BJ (cell line): ENCODE measurements at regions not wholly inside any gene's neighbourhood (a gene's known extent, or its start where the extent isn't known, plus 50 kb on each side); places are given as distances from the start of the nearest gene placed in this dataset.
"Not testable (repeated sequence)": the region's sequence is repeated elsewhere in the genome, so short reads cannot be mapped to it uniquely, and the experiment has no call there.

Source experiments
- CTCF ChIA-PET: fragments of 350-600 bp; formaldehyde crosslinking; extraction: SDS; loops from one replicate; lab custom pipeline; 2021; ENCODE audit warnings: antibody characterized with exemption, inconsistent platforms; lab: Yijun Ruan, JAX
- POLR2A ChIA-PET: fragments of 300-600 bp; sonication (Branson Sonifier 250); formaldehyde crosslinking; extraction: SDS; loops from one replicate; lab custom pipeline; 2021; ENCODE audit warnings: antibody characterized with exemption; lab: Charles Lee
- DNase-seq: peaks from one replicate; pipeline ENCODE4 v3.0.0-alpha.2; 2011; ENCODE audit warnings: low read depth
- H3K27me3 ChIP-seq: 2 replicates; pipeline ENCODE4 v1.6.0; 2011; ENCODE audit warnings: low read length; ENCODE audit not compliant: control insufficient read depth, insufficient read depth
- H3K36me3 ChIP-seq: 2 replicates; pipeline ENCODE4 v1.5.1; 2011; ENCODE audit warnings: low read length; ENCODE audit not compliant: control insufficient read depth, insufficient read depth
- H3K4me3 ChIP-seq: 2 replicates; pipeline ENCODE4 v1.5.1; 2011; ENCODE audit warnings: low read depth, mild to moderate bottlenecking, control low read depth, low read length
- CTCF ChIP-seq: IDR thresholded peaks from 2 replicates; pipeline ENCODE4 v1.5.1; 2011; ENCODE audit warnings: low read depth, mild to moderate bottlenecking, control low read depth, inconsistent platforms, low read length, moderate library complexity; ENCODE audit not compliant: insufficient read depth

GRCh38 chr1:215022741-215023141 lies 59.8 kb upstream of the KCNK2 start:
- POLR2A ChIA-PET = interaction anchor here (1.0 to 1.3 kb wide), 2 partner anchors 66 to 121 kb away, joined by 3 read pairs; no protein-coding TSS in a partner anchor
- DNase-seq = peak; percentile 75
- Histone ChIP-seq H3K4me3 (no peak overlapping the region), H3K27me3 (no peaks in the 10 kb centered on the region), H3K36me3 (no peaks in the 10 kb centered on the region)
- TF ChIP-seq CTCF = no peak
- CTCF ChIA-PET = interaction anchor here (1.2 kb wide), 1 partner anchor 385 kb away, joined by 3 read pairs; no protein-coding TSS in a partner anchor

- no peaks in the 10 kb centered on the region for H3K36me3 ChIP-seq
- H3K4me3 ChIP-seq = no peak overlapping the region
- ChIA-PET CTCF (no interaction called here), POLR2A (interaction anchor here (1.0 to 1.3 kb wide), 2 partner anchors 66 to 122 kb away, joined by 3 read pairs; no protein-coding TSS in a partner anchor)
- no peaks in the 10 kb centered on the region for H3K27me3 ChIP-seq
- DNase-seq = no peak
- no peak for TF ChIP-seq CTCF
Measured at GRCh38 chr1:215023155-215023832, 59.2 kb upstream of the KCNK2 start.

- Histone ChIP-seq H3K27me3 (no peaks in the 10 kb centered on the region), H3K4me3 (no peak overlapping the region), H3K36me3 (no peaks in the 10 kb centered on the region)
- ChIA-PET CTCF (interaction anchor here (0.6 kb wide), 1 partner anchor 1159 kb away, joined by 4 read pairs; no protein-coding TSS in a partner anchor), POLR2A (interaction anchor here (0.6 kb wide), 1 partner anchor 216 kb away, joined by 10 read pairs; no protein-coding TSS in a partner anchor)
- no peak for DNase-seq
- TF ChIP-seq CTCF = no peak
Measured at GRCh38 chr1:215028954-215029353, 53.6 kb upstream of the KCNK2 start.

- POLR2A ChIA-PET, DNase-seq, CTCF ChIA-PET, H3K27me3 ChIP-seq, H3K36me3 ChIP-seq, H3K4me3 ChIP-seq: not testable (repeated sequence)
Measured at GRCh38 chr1:215030581-215030980, 52.0 kb upstream of the KCNK2 start.

- CTCF ChIA-PET = no interaction called here
- POLR2A ChIA-PET = no interaction called here
- no peak overlapping the region for H3K4me3 ChIP-seq
- no peak for DNase-seq
- H3K27me3 ChIP-seq = no peaks in the 10 kb centered on the region
- TF ChIP-seq CTCF = no peak
- no peaks in the 10 kb centered on the region for H3K36me3 ChIP-seq
Measured at GRCh38 chr1:215031392-215031791, 51.1 kb upstream of the KCNK2 start.
